ENCODE measurements at regions not wholly inside any gene's neighbourhood (a gene's known extent, or its start where the extent isn't known, plus 50 kb on each side); places are given as distances from the start of the nearest gene placed in this dataset.
"Not testable (repeated sequence)": the region's sequence is repeated elsewhere in the genome, so short reads cannot be mapped to it uniquely, and the experiment has no call there.

- no peak for DNase-seq (ENCODE audit: low spot score)
Observed at GRCh38 chr6:1002989-1003388, 308.9 kb upstream of the FOXQ1 start.

DNA sequence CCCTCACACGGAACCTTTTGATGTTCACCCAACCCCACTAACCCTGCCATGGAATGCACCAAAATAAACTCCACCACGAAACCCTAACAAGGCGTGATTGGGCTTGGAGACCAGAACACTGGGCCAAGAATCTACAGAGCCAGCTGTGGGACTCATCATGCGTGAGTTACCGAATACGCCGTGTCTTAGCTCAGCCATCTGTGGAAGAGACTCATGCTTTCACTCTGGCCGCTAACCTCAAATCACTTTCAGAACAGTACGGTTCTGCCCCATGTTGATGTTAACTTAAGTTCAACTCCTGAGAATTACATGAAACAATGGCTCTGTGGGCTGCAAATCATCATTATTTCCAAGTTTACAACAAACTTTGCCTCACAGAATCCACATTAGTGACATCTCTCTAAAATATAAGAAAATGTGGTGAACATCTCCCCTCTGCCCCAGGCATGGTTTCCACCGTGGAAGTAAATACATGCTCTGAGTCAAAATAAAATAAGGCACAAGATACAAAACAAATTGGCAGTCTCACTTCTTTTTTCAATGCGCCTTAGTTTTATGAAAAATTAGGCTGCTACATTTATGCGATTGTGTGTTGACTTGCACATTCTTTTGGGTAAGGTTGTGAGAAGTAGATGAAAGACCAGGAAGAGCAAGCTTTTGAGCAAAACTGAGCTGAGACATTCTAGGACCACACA, 308.9 kb upstream of the EXOC2 start:
- DNase-seq (ENCODE audit: low spot score), result no peak

DNA sequence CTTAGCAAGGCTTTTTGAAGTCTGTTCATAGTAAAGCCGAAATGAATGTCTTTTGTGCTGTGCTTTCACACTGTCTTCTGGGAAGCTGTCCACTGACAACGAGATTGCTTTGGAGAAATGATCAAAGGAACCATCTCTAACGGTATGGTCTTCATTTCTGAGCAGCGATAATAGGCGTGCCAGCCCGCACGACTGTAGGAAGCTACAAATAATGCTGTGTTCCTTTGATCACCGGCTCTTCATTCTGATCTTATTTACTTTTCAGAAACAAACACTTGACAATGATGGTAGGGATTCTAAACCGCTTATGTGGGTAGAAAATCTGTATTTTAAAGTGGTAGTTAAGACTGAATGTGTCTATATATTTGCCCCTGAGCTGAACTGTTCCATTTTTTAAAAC, 306.6 kb upstream of the EXOC2 start:
- DNase-seq (ENCODE audit: low spot score), result no peak

DNA sequence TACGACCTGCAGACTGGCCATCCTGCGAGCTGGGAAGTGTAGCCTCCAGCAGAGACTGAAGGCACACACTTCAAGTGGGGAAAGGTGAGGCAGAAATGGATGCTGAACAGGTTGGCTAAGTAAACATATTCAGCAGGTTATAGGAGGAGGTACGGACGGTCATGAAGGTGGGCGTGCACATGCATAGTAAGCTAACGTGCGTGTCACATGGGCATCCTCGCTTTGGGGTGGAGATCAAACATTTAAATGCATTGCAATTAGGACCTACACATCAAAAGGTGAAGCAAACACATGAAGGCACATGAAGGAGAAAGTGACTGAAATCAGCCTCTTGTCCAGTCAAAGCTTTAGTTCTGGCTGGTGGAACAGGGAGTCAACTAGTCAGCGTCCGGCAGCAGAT, 305.6 kb upstream of the EXOC2 start:
- no peak for DNase-seq (ENCODE audit: low spot score)

DNA sequence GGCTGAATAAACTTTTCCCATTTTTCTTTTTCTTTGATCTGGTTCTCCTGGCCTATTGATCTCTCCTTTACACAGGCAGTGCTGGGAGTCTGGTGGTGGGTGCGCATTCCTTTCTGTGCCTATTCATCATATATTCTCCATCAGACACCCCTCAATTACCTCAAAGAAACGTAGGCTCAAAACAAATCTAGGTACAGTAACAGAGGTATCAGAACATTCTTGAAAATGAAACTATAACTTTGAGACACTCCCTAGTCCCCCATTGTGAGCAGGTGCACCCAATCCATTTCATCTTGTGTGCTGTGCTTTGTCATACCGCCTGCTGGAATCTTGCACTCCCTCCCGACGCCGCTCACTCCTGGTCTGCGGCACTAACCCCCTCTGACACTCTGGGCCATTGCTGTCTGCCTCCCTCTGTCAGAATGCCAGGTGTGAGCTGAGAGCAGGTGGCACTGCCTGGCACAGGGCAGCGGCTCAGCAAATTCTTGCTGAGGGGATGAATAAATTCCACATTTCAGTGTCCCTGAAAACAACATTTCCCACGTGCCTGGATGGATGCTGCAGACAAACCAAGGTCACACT, 303.4 kb upstream of the EXOC2 start:
- DNase-seq (ENCODE audit: low spot score), result no peak

DNA sequence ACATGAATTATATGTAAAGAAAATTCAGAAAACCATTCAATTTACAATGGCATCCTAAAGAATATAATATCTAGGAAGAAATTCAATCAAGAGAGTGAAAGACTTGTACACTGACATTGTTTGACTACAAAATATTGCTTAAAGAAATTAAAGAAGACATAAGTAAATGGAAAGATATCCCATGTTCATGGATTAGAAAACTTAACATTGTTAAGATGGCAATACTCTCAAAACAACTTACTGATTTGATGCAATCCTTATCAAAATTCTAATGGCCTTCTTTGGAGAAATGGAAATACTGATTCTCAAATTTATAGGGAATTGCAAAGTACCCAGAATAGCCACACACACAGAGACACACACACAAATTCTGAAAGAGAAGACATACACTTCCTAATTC, 298.3 kb upstream of the EXOC2 start:
- no peak for DNase-seq (ENCODE audit: low spot score)

DNA sequence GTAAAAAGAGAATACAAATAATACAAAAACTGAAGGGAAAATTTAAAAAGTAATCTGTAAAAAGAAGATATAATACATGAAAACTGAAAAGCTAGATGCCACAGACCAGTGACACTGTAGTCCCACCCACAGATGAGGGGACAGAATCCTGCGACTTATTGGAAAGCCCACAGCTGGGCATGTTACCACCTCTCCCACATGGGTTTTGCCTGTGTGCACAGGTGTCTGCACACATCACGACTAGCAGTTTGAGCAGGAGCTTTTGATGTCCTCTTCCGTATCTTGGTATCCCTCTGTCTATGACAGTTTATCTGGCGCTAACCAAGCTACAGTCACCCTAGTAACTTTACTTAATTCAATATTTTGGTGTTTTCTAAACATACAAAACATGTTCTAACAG, 291.1 kb upstream of the EXOC2 start:
- DNase-seq (ENCODE audit: low spot score), result no peak

DNA sequence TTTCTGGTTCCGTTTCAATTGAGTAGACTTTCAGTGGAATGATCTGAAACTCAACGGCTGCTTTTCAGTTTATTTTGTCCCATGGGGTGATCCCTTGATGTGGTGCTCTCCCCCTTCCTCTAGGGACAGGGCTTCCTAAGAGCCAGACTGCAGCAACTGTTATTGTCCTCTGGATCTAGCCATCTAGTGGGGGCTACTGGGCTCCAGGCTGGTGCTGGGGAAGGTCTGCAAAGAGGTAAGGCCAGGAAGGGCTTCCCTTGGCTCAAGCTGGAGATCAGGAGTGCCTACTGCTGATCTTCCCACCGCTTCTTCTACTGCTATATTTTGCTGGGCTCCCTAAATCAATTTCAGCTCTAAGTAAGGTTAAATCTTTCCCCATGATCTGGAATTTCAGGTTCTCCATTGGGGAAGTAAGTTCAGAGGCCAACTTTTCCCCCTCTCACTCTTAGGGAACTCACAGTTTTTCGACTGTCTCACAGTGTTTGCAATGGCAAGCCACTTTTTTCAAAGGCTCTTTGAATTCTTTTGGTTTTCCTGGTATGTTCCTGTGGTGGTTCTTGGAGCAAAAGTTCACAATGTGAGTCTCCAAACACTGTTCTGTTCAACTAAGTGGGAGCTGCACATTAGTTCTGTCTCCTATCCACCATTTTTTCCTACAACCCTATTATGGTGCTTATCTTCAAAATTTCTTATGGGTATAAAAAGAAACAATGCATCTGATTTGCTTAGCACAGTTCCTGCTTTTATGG, 286.2 kb upstream of the EXOC2 start:
- no peak for DNase-seq (ENCODE audit: low spot score)

GRCh38 chr6:977226-977625, 284.3 kb upstream of the EXOC2 start:
- not testable (repeated sequence) for DNase-seq (ENCODE audit: low spot score)

GRCh38 chr6:971981-972640, 279.2 kb upstream of the EXOC2 start:
- no peak for DNase-seq (ENCODE audit: low spot score)

GRCh38 chr6:968791-969190, 275.9 kb upstream of the EXOC2 start:
- DNase-seq (ENCODE audit: low spot score), result no peak

DNA sequence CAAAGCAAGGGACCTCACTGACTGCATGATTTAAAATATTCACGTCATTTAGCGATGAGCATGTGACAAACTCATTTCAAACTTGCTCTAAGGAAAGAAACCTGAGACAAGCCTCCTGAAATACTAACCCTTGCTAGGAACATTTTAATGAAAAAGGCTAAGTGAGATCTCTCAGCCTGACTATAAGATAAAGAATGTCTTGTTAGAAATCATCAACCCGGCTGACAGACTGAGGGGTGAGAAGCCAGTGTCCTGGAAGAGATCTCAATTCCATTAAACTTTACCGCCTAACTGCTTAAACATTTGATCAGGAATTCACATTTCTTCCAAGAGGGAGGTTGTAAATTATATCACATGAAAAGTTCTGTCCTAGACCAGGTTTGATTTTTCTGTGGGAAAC, 274.8 kb upstream of the EXOC2 start:
- no peak for DNase-seq (ENCODE audit: low spot score)

GRCh38 chr6:965343-965742, 272.4 kb upstream of the EXOC2 start:
- DNase-seq (ENCODE audit: low spot score), result no peak

DNA sequence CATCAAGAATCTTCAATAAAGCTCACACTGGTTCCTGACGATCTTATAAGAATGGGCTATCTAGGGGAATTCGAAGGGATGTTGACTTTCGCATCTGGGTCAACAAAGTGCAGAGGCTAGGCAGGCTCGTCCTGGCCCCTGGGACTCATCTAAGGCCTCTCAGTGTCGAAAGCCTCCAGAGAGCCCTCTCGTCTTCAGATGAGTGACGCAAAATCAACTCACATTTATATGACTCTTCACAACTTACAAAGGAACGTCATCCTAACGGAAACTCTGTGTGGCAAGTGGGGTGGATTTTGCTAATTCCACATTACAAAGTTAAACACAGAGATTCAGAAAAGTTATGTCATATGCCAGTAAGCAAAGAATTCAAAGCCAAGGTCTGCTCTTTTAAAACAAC, 270.5 kb upstream of the EXOC2 start:
- DNase-seq (ENCODE audit: low spot score), result no peak

DNA sequence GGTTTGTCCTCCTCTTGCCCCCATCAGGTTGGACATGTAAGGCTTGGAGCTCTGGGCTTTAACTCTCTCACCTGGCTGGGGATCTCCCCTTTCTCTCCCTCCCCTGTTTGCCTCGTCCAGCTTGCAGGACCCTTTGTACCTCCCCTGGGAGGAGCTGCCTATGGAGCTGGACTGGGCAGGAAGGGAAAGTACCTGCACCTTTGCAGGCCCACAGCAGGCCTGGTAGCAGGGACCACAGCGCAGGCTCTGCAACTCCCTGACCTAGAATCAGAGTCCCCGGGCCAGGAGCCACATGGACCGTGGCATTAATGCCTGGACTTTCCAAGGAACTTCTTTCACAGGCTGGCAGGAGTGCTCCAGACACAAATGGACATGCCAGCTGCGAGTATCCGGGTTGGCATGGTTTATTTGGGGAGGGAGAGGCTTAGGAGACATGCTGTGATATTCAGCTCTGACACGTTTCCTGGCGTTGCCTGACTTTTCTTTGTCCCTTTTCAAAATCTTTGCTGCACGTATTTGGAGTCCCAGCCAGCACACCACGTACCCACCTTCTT, 268.5 kb upstream of the EXOC2 start:
- peak; percentile 16 for DNase-seq (ENCODE audit: low spot score)

DNA sequence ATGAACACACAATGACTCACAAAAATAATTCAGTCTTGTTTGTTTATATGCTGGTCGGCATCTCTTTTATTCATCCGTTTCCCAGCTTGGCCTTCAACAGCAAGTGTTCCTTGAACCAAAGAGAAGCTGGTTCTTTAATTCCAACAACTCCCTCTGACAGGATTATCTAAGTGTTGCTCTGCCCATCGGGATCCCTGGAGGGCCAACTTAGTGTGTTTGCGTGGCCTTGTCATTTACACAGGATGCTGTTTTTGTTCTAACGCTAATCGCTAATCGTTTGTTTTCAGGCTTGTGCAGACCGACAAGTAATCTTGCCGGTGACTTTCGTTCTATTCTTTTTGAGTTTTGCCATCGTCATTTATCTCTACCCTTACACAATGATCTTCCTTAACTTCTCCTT, 267.4 kb upstream of the EXOC2 start:
- DNase-seq (ENCODE audit: low spot score), result no peak

GRCh38 chr6:958488-958887, 265.5 kb upstream of the EXOC2 start:
- no peak for DNase-seq (ENCODE audit: low spot score)

GRCh38 chr6:951399-952181, 258.7 kb upstream of the EXOC2 start:
- no peak for DNase-seq (ENCODE audit: low spot score)

DNA sequence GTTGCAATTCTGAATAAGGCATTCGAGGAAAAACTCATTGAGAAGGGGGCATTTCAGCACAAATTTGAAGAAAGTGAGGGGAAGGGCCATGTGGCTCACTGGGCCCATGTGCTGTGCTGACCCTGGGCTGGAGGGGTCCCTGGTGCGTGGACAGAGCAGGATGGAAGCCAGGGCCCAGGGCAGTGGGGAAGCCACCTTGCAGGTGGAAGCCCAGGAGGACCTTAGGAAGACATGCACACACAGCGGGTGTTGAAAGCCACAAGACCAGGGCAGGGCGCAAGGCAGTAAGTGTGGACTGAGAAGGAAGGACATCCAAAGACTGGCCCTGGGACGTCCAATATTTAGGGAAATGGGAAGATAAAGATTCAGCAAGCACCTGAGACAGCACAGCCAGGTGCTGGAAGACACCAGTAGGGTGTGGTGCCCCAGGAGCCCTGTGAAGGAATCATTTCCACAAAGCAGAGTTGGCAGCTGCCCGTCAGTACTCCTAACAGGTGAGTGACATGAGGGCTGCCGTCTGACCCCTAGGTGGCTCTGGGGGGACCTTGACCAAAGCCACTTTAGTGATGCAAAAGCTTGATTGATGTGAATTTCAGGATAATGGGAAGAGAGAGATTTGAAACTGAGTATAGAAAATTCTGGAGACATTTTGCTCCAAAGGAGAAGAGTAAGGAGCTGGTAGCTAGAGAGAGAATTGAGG, 254.4 kb upstream of the EXOC2 start:
- no peak for DNase-seq (ENCODE audit: low spot score)

- DNase-seq (ENCODE audit: low spot score), result no peak
Observed at GRCh38 chr6:946546-946945, 253.6 kb upstream of the EXOC2 start.

All from globus pallidus (tissue), 1 donor.